T-helper 2 cell treated with Interferon-gamma antibody and Interleukin-4, amounts not matched to agents 100 ng/mL and 5 ng/mL, for 36 hours (primary cell): ENCODE measurements at regions not wholly inside any gene's neighbourhood (a gene's known extent, or its start where the extent isn't known, plus 50 kb on each side); places are given as distances from the start of the nearest gene placed in this dataset.
"Not testable (repeated sequence)": the region's sequence is repeated elsewhere in the genome, so short reads cannot be mapped to it uniquely, and the experiment has no call there.

Experiments
- intact Hi-C: fragments of 100-400 bp; cut with micrococcal nuclease; formaldehyde crosslinking; loops from one replicate; pipeline ENCODE4 v1.15.1; 2023

GRCh38 chr3:24683090-24683489 is 188.4 kb upstream of the THRB start:
- intact Hi-C loops: loop anchor here (10.0 kb wide), 2 partner anchors 418 to 688 kb away; no protein-coding TSS in a partner anchor

- intact Hi-C loops: loop anchor here (10.0 kb wide), 2 partner anchors 419 to 689 kb away; no protein-coding TSS in a partner anchor
These were observed 189.2 kb upstream of the THRB start for GRCh38 chr3:24683633-24684384.

- intact Hi-C loops: loop anchor here (10.0 kb wide), 2 partner anchors 420 to 690 kb away; no protein-coding TSS in a partner anchor
These were observed 189.9 kb upstream of the THRB start for GRCh38 chr3:24684506-24685023.

DNA sequence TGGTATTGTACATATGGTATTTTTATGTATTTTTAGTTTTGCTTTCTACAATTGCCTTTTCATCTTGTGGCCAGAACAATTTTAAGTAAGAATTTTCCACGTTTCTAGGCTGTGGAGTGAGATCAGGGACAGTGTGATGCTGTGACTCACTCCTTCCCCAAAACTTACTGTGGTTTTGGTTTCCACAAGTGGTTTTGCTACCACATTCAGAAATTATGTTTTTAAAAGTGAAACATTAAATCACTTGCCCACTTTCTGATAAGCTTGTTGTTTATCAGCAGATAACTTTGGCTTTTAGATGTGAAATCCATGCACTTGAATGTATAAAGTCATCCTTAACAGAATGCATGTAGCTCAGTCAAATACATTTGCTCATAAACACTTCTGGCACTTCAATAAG is 192.2 kb upstream of the THRB start:
- intact Hi-C loops: loop anchor here (10.0 kb wide), 2 partner anchors 422 to 692 kb away; no protein-coding TSS in a partner anchor

- intact Hi-C loops: loop anchor here (10.0 kb wide), 2 partner anchors 423 to 693 kb away; no protein-coding TSS in a partner anchor
These were observed 193.0 kb upstream of the THRB start for GRCh38 chr3:24687671-24688070.

- intact Hi-C loops: loop anchor here (10.0 kb wide), 2 partner anchors 424 to 694 kb away; no protein-coding TSS in a partner anchor
These were observed 193.9 kb upstream of the THRB start for GRCh38 chr3:24688446-24689148.

- intact Hi-C loops: loop anchor here (10.0 kb wide), 2 partner anchors 425 to 695 kb away; no protein-coding TSS in a partner anchor
These were observed 194.7 kb upstream of the THRB start for GRCh38 chr3:24689353-24689752.

DNA sequence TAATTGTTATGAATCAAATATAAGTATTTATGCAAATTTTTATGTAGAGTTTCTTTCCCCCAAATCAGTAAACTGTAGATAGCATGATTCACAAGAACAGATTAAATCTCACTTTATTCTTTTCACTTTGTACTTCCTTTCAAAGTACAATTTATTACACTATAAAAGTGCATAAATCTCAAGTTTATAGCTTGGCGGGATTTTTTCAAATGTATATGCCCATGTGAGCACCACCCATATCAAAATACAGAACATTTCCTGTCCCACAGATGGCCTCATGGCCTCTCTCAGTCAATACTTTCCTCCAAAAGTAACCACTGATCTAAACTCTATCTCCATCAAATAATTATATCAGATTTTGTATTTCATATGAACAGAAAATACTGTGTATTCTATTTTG is 196.1 kb upstream of the THRB start:
- intact Hi-C loops: no loop called here

DNA sequence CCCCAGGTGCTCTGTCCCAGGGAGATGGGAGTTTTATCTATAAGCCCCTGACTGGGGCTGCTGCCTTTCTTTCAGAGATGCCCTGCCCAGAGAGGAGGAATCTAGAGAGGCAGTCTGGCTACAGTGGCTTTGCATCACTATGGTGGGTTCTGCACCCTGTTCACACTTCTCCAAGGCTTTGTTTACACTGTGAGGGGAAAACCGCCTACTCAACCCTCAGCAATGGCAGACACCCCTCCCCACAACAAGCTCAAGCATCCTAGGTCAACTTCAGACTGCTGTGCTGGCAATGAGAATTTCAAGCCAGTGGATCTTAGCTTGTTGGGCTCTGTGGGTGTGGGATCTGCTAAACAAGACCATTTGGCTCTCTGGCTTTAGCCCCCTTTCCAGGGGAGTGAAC is 204.4 kb upstream of the THRB start:
- intact Hi-C loops: not testable (repeated sequence)

DNA sequence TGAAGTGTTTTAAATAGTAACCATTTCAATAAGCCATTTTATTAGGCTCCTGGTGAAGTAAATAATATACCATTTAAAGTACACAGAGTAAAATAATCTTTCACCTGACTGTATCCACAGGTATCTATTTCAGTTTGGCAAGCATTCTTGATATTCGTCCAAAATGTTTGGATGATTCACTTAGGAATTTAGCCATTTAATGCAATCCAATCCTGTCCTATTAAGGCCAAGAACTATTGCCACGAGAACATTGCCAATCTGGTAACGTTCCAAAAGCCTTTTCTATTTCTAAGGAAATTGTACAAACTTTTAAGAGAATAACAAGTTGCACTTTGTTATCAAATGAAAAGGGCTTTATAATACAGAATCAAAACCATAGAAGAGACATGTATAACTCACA is 209.8 kb upstream of the THRB start:
- intact Hi-C loops: no loop called here

- intact Hi-C loops: no loop called here
These were observed 213.3 kb upstream of the THRB start for GRCh38 chr3:24707936-24708335.

DNA sequence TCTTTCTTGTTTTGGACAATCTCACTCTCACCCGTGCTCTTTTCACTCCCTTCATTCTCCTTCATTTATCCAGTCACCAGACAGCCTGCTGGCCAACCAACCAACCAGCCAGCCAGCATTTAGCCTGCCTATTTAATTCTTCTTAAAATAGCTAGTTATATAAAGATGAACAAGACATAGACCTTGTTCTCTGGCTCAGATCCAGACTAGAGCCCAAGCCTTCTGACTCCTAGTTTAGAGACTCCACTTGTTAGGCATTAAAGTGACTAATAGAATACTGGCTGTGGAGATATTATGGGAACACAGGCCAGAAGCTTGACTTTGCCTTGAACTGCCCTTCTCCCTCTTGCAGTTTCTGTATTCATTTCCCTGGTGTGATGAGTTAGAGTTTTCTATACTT is 215.3 kb upstream of the THRB start:
- intact Hi-C loops: no loop called here

- intact Hi-C loops: no loop called here
These were observed 218.9 kb upstream of the THRB start for GRCh38 chr3:24713516-24713915.

DNA sequence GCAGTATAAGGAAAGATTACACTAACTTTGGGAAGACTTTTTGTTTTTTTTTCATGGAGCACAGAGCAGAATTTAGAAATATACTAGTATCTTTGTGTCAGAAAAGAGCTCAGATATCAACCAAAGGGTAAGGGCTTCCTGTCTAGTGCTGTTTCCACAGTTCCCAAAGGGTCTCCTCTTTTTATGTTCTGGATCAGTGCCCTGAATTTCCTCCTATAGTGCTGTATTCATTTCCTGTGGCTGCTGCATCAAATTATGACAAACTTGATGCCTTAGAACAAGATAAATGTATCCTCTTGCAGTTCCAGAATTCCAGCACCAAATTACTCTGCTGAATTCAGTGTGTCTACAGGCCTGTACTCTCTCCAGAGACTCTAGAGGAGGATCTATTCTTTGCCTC is 219.8 kb upstream of the THRB start:
- intact Hi-C loops: no loop called here

DNA sequence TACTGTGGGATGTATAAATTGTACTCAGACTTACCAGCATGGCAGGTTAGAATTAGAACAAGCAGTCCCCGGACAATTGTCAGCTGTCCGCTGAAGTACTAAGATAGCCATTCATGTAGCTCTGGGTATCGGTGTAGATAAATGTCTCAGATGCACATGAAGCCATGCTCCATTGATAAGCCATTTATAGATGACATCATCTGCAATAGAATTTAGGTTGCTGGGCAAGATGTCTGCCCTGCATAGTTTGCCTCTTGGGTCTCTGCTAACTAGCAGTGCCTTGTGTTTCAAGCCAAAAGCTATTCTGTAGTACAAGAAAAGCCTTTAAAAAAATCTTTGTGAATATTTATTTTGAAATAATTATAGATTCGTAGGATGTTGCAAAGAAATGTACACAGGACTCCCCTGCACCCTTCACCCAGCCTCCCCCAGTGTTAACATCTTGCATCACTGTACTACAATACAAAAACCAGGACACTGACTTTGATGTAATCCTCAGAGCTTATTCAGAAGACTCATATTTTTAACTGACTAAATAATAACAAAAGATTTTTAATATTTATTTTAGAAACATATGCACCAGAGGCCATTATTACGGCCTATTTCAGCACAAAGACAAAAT is 220.6 kb upstream of the THRB start:
- intact Hi-C loops: no loop called here

DNA sequence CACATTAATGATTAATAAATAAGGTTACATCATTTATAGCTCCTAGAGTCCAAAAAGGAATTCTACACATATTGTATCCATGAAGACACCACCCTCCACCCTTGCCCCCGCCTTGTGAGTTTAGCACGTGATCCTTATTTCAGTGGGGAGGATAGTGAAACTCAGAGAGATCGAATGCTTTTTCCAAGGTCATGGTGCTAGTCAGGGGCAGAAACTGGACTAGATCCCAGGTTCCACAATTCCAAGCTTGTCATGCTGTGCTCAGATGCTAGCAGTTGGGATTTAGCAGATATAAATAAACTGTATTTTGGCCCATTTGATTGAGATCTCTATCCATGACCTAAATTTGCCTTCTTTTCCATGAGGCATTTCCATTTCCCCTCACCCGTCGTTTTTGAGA is 227.4 kb upstream of the THRB start:
- intact Hi-C loops: no loop called here

- intact Hi-C loops: no loop called here
These were observed 231.0 kb upstream of the THRB start for GRCh38 chr3:24725514-24726255.

DNA sequence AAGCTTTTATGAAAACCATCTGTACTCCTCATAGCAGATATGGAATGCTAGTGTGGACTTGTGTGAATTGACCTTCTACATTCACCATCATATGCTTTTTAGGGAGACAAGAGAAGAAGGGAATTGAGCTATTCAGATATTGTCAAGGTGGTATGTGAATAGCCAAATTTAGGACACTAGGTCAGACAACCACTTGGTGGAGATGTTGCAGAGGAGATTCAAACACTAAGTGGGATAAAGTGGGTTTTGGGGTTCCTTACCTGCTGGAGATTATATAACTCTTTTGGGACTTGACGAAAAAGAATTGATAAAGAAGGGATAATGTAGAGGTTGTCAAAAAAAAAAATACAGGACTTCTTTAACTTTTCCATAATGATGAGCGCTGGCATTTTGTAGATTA is 231.8 kb upstream of the THRB start:
- intact Hi-C loops: no loop called here

- intact Hi-C loops: no loop called here
These were observed 235.5 kb upstream of the THRB start for GRCh38 chr3:24730173-24730572.

GRCh38 chr3:24734019-24734418 is 239.4 kb upstream of the THRB start:
- intact Hi-C loops: no loop called here

DNA sequence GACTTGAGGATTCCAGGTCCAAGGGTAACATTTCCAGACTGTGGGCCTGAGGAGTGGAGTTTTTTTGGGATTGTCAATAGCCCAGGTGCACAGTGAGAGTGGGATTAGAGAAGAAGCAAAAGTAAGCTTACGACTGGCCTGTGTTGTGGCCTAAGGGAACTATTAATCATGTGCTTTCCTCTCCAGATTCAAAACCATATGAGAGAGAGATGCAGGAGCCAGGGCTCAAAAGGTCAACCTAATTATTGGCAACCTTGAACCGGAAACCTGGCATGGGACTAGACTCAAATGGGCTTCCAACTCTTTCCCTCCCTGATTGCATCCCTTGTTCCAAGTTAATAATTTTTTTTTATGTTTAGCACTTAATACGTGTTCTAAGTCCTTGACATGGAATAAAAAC is 242.1 kb upstream of the THRB start:
- intact Hi-C loops: no loop called here
